H1 (cell line): ENCODE measurements at regions not wholly inside any gene's neighbourhood (a gene's known extent, or its start where the extent isn't known, plus 50 kb on each side); places are given as distances from the start of the nearest gene placed in this dataset.

ENCODE experiments used
- CTCF ChIA-PET: fragments of 300-600 bp; sonication (Branson Sonifier 250); formaldehyde crosslinking; loops from one replicate; lab custom pipeline; 2021; ENCODE audit not compliant: partially characterized antibody; lab: Charles Lee
- POLR2A ChIA-PET: fragments of 300-600 bp; sonication (Branson Sonifier 250); formaldehyde crosslinking; loops from one replicate; lab custom pipeline; 2021; ENCODE audit warnings: inconsistent platforms; ENCODE audit not compliant: partially characterized antibody; lab: Charles Lee
- DNase-seq, 2 experiments: peaks; one replicate each; pipeline versions ENCODE4 v3.0.0 to v3.0.0-alpha.2; 2010 to 2022; ENCODE audit warnings: low spot score in 2 of 2, low read depth in 1 of 2, mixed read lengths in 1 of 2
- FAIRE-seq: peaks from 2 replicates; lab custom pipeline; 2011; peaks lifted over from hg19 to GRCh38; lab: Jason Lieb, UNC
- H2AFZ ChIP-seq: 2 replicates; pipeline ENCODE4 v1.8.1; 2012; ENCODE audit warnings: low read length, inconsistent platforms
- H2AK5ac ChIP-seq: 2 replicates; pipeline ENCODE4 v1.6.1; 2013; ENCODE audit warnings: low read depth, low read length
- H2BK120ac ChIP-seq: replicated peaks from 2 replicates; pipeline ENCODE3; 2013; ENCODE audit warnings: low read depth, low read length, inconsistent platforms
- H2BK12ac ChIP-seq: 2 replicates; pipeline ENCODE4 v1.6.1; 2013; ENCODE audit warnings: low read depth, low read length
- H2BK15ac ChIP-seq: 2 replicates; pipeline ENCODE4 v1.6.1; 2013; ENCODE audit warnings: low read length
- H2BK20ac ChIP-seq: 2 replicates; pipeline ENCODE4 v1.6.1; 2013; ENCODE audit warnings: low read length
- H2BK5ac ChIP-seq: 2 replicates; pipeline ENCODE4 v1.6.1; 2013; ENCODE audit warnings: low read depth, low read length
- H3K14ac ChIP-seq: 2 replicates; pipeline ENCODE4 v1.6.1; 2013; ENCODE audit warnings: inconsistent platforms; ENCODE audit not compliant: insufficient read length
- H3K18ac ChIP-seq: 2 replicates; pipeline ENCODE4 v1.6.1; 2013; ENCODE audit warnings: low read length; ENCODE audit errors: extremely low read depth
- H3K23ac ChIP-seq: 2 replicates; pipeline ENCODE4 v1.6.1; 2013; ENCODE audit warnings: inconsistent platforms; ENCODE audit not compliant: insufficient read length
- H3K23me2 ChIP-seq: 2 replicates; pipeline ENCODE4 v1.6.1; 2013; ENCODE audit warnings: low read depth, low read length
- H3K27ac ChIP-seq: 2 replicates; pipeline ENCODE4 v1.6.1; 2011; ENCODE audit warnings: low read depth, low read length, inconsistent platforms
- H3K27me3 ChIP-seq, 4 experiments: replicated peaks in 1 of 4; 1 replicate in 1 of 4; 2 replicates in 3 of 4; pipeline versions ENCODE4 v1.6.1 to v1.8.1; 2011 to 2013; ENCODE audit warnings: low read length in 3 of 4, mild to moderate bottlenecking in 3 of 4, inconsistent platforms in 2 of 4, mixed read lengths in 2 of 4, moderate library complexity in 1 of 4; ENCODE audit not compliant: control insufficient read depth in 3 of 4, insufficient read depth in 3 of 4; ENCODE audit errors: extremely low read depth in 1 of 4
- H3K36me3 ChIP-seq, 4 experiments: 2 replicates each; pipeline versions ENCODE4 v1.6.1 to v1.8.1; 2011 to 2013; ENCODE audit warnings: mild to moderate bottlenecking in 4 of 4, low read length in 3 of 4, moderate library complexity in 2 of 4, control low read depth in 1 of 4, inconsistent platforms in 1 of 4; ENCODE audit not compliant: insufficient read depth in 4 of 4, control insufficient read depth in 2 of 4
- H3K4ac ChIP-seq: replicated peaks from 2 replicates; pipeline ENCODE3; 2013; ENCODE audit warnings: low read length, low read depth, mixed read lengths, inconsistent platforms; ENCODE audit not compliant: insufficient read length
- H3K4me1 ChIP-seq, 4 experiments: replicated peaks in 1 of 4; 1 replicate in 1 of 4; 2 replicates in 3 of 4; pipeline versions ENCODE4 v1.6.1 to v1.8.1; 2011 to 2013; ENCODE audit warnings: low read length in 3 of 4, inconsistent platforms in 2 of 4, mixed read lengths in 1 of 4; ENCODE audit not compliant: insufficient read depth in 4 of 4, control insufficient read depth in 3 of 4
- H3K4me2 ChIP-seq, 2 experiments: 2 replicates each; pipeline versions ENCODE4 v1.6.1 to v1.8.1; 2011 to 2013; ENCODE audit warnings: low read depth in 2 of 2, low read length in 2 of 2, control low read depth in 1 of 2, inconsistent platforms in 1 of 2, mild to moderate bottlenecking in 1 of 2; ENCODE audit not compliant: insufficient read depth in 1 of 2
- H3K4me3 ChIP-seq, 4 experiments: fragments of 200-600, 300-600 bp in 1 of 4; sonication (generic), shearing (Covaris generic), sonication (Bioruptor Twin) in 1 of 4; 2 replicates each; pipeline versions ENCODE4 v1.5.1 to v1.8.1; 2011 to 2016; ENCODE audit warnings: low read length in 4 of 4, low read depth in 3 of 4, control low read depth in 2 of 4, inconsistent platforms in 2 of 4, mild to moderate bottlenecking in 2 of 4, mixed read lengths in 1 of 4, moderate library complexity in 1 of 4; ENCODE audit not compliant: insufficient read depth in 2 of 4; ENCODE audit errors: extremely low read depth in 1 of 4
- H3K56ac ChIP-seq: replicated peaks from 2 replicates; pipeline ENCODE3; 2013; ENCODE audit warnings: low read depth, mild to moderate bottlenecking, mixed read lengths, low read length, inconsistent platforms; ENCODE audit not compliant: insufficient read length
- H3K79me1 ChIP-seq: 2 replicates; pipeline ENCODE4 v1.6.1; 2013; ENCODE audit warnings: low read depth, low read length, control low read depth
- H3K79me2 ChIP-seq, 2 experiments: 2 replicates each; pipeline versions ENCODE4 v1.6.1 to v1.8.1; 2012 to 2013; ENCODE audit warnings: low read length in 2 of 2, mild to moderate bottlenecking in 2 of 2, inconsistent platforms in 1 of 2; ENCODE audit not compliant: insufficient read depth in 2 of 2, control insufficient read depth in 1 of 2
- H3K9ac ChIP-seq, 4 experiments: replicated peaks in 1 of 4; 1 replicate in 1 of 4; 2 replicates in 3 of 4; pipeline versions ENCODE4 v1.6.1 to v1.8.1; 2011 to 2013; ENCODE audit warnings: low read depth in 3 of 4, low read length in 3 of 4, control low read depth in 2 of 4, mild to moderate bottlenecking in 2 of 4, moderate library complexity in 2 of 4, inconsistent platforms in 1 of 4; ENCODE audit errors: extremely low read depth in 1 of 4
- H3K9me3 ChIP-seq, 2 experiments: 2 replicates each; pipeline versions ENCODE4 v1.6.1 to v1.8.1; 2012 to 2013; ENCODE audit warnings: mild to moderate bottlenecking in 2 of 2, moderate library complexity in 2 of 2, control low read depth in 1 of 2, inconsistent platforms in 1 of 2, low read depth in 1 of 2, low read length in 1 of 2, mixed read lengths in 1 of 2; ENCODE audit not compliant: insufficient read depth in 2 of 2
- H4K20me1 ChIP-seq, 2 experiments: replicated peaks in 1 of 2; 2 replicates each; pipeline versions ENCODE3 to v1.8.1; 2011 to 2013; ENCODE audit warnings: inconsistent platforms in 2 of 2, low read length in 2 of 2, mild to moderate bottlenecking in 1 of 2; ENCODE audit not compliant: insufficient read depth in 2 of 2, control insufficient read depth in 1 of 2
- H4K5ac ChIP-seq: 2 replicates; pipeline ENCODE4 v1.6.1; 2013; ENCODE audit warnings: low read length, low read depth, mixed read lengths, inconsistent platforms; ENCODE audit not compliant: insufficient read length
- H4K8ac ChIP-seq: 2 replicates; pipeline ENCODE4 v1.8.0; 2013; ENCODE audit warnings: mild to moderate bottlenecking, moderate library complexity, low read length, inconsistent platforms; ENCODE audit not compliant: insufficient read depth; ENCODE audit errors: extremely low read depth
- H4K91ac ChIP-seq: replicated peaks from 2 replicates; pipeline ENCODE3; 2013; ENCODE audit warnings: low read length, mixed read lengths, inconsistent platforms; ENCODE audit not compliant: insufficient read length
- CHD1 ChIP-seq: IDR thresholded peaks from 2 replicates; pipeline ENCODE4 v1.6.1; 2012; ENCODE audit warnings: low read depth, low read length, improper control_type of control experiment
- EGR1 ChIP-seq: IDR thresholded peaks from 2 replicates; pipeline ENCODE4 v1.6.1; 2011; ENCODE audit warnings: low read depth, low read length, borderline replicate concordance
- GTF2F1 ChIP-seq: IDR thresholded peaks from 2 replicates; pipeline ENCODE4 v1.6.1; 2012; ENCODE audit warnings: low read depth, low read length, improper control_type of control experiment, borderline replicate concordance
- JUN ChIP-seq: IDR thresholded peaks from 2 replicates; pipeline ENCODE4 v1.6.1; 2011; ENCODE audit warnings: low read depth, mild to moderate bottlenecking, improper control_type of control experiment, low read length
- JUND ChIP-seq: IDR thresholded peaks from 2 replicates; pipeline ENCODE4 v1.6.1; 2011; ENCODE audit warnings: mild to moderate bottlenecking, improper control_type of control experiment, low read length
- KDM1A ChIP-seq: fragments of 200-600, 300-600 bp; sonication (generic); IDR thresholded peaks from 2 replicates; pipeline ENCODE4 v1.7.1; 2016; ENCODE audit warnings: mild to moderate bottlenecking, low read length, borderline replicate concordance
- KDM4A ChIP-seq: IDR thresholded peaks from one replicate; pipeline ENCODE4 v1.7.1; 2012; ENCODE audit warnings: low read depth, mild to moderate bottlenecking, moderate library complexity, low read length, inconsistent platforms; ENCODE audit not compliant: severe bottlenecking
- NANOG ChIP-seq: IDR thresholded peaks from 2 replicates; pipeline ENCODE4 v1.6.1; 2011; ENCODE audit warnings: low read length, low read depth, mild to moderate bottlenecking, inconsistent platforms; ENCODE audit not compliant: insufficient read depth, poor library complexity, severe bottlenecking
- NRF1 ChIP-seq: IDR thresholded peaks from 2 replicates; pipeline ENCODE4 v1.6.1; 2011; ENCODE audit warnings: mild to moderate bottlenecking, low read depth, low read length, improper control_type of control experiment
- POLR2A ChIP-seq, 2 experiments: IDR thresholded peaks; 1 replicate in 1 of 2; 2 replicates in 1 of 2; pipeline ENCODE4 v1.6.1; 2011; ENCODE audit warnings: low read depth in 2 of 2, low read length in 2 of 2, mild to moderate bottlenecking in 2 of 2; ENCODE audit errors: control extremely low read depth in 1 of 2
- RFX5 ChIP-seq: IDR thresholded peaks from 2 replicates; pipeline ENCODE4 v1.6.1; 2011; ENCODE audit warnings: low read depth, low read length, improper control_type of control experiment, borderline replicate concordance
- SP2 ChIP-seq: IDR thresholded peaks from 2 replicates; pipeline ENCODE4 v1.6.1; 2012; ENCODE audit warnings: mild to moderate bottlenecking, low read length, inconsistent platforms
- SRF ChIP-seq: IDR thresholded peaks from 2 replicates; pipeline ENCODE4 v1.6.1; 2011; ENCODE audit warnings: mild to moderate bottlenecking, low read depth, low read length, moderate library complexity
- YY1 ChIP-seq: IDR thresholded peaks from 2 replicates; pipeline ENCODE4 v1.6.1; 2011; ENCODE audit warnings: low read depth, mild to moderate bottlenecking, low read length
- WGBS, 2 experiments: shearing (Covaris generic) in 1 of 2; methylation state at CpG; one replicate each; pipeline versions ENCODE4 v1.1.6 to v1.1.7; 2013 to 2015; ENCODE audit warnings: low lambda C conversion rate in 2 of 2, mixed read lengths in 2 of 2, inconsistent platforms in 1 of 2, low coverage in 1 of 2, missing lambda C conversion rate in 1 of 2; ENCODE audit not compliant: insufficient replicate concordance in 2 of 2, insufficient coverage in 1 of 2, insufficient read length in 1 of 2; ENCODE audit errors: extremely low coverage in 1 of 2, missing lambda C conversion rate in 1 of 2; 5-methylcytosine and 5-hydroxymethylcytosine counted together
- TF ChIP-seq, protein P1 (sequence below): IDR thresholded peaks from 2 replicates; pipeline ENCODE4 v1.6.1; 2012; ENCODE audit warnings: inconsistent platforms

DNA sequence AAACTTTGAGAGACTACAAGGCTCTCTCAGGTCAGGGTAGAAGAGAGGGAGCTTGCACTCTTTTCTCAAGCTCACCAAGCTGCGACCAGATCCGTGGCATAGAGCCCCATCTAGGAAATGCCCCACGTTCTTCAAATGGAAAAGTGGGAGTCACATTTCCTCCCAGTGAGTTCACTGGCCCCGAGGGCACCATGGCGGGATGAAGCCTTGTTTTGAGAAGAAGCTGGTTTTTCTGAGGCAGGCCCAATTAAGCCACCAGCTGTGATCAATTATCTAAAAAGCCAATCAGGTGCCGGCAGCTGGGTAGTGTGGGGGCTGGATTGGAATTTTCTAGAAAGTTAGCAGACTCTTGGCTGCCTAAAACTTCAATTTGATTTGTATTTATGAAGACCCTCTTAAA lies 101.4 kb downstream of the ZNF365 start:
- ChIA-PET POLR2A (no interaction called here), CTCF (interaction anchor here (1.3 kb wide), 1 partner anchor 13 kb away, joined by 3 read pairs; no protein-coding TSS in a partner anchor)
- no peak overlapping the region for H2BK20ac ChIP-seq
- DNase-seq (no peak), FAIRE-seq (no peak)
- no peaks in the 10 kb centered on the region for H4K20me1 ChIP-seq
- no peaks in the 10 kb centered on the region for H3K79me1 ChIP-seq
- no peak overlapping the region for H2AFZ ChIP-seq
- no peak overlapping the region for H3K18ac ChIP-seq
- no peaks in the 10 kb centered on the region for H3K36me3 ChIP-seq
- no peak overlapping the region for H3K4ac ChIP-seq
- no peak overlapping the region for H4K91ac ChIP-seq
- no peak overlapping the region for H3K9ac ChIP-seq
- H2BK5ac ChIP-seq, result no peak overlapping the region
- no peaks in the 10 kb centered on the region for H3K9me3 ChIP-seq
- no peak overlapping the region for H4K8ac ChIP-seq
- H2BK120ac ChIP-seq, result no peak overlapping the region
- H3K4me1 ChIP-seq, result no peaks in the 10 kb centered on the region
- no peaks in the 10 kb centered on the region for H3K27me3 ChIP-seq
- no peak overlapping the region for H3K56ac ChIP-seq
- no peaks in the 10 kb centered on the region for H3K23me2 ChIP-seq
- no peak overlapping the region for H3K14ac ChIP-seq
- H2BK12ac ChIP-seq, result no peak overlapping the region
- no peak overlapping the region for H3K27ac ChIP-seq
- no peaks in the 10 kb centered on the region for H3K79me2 ChIP-seq
- no peak overlapping the region for H4K5ac ChIP-seq
- no peak overlapping the region for H3K4me2 ChIP-seq
- H3K23ac ChIP-seq, result no peak overlapping the region
- no peak overlapping the region for H2BK15ac ChIP-seq
- WGBS, 2 experiments, result 72% methylated on average over 6 of the region's 6 CpGs; no CpG with 5 or more reads in 1 of the 2 experiments
- no peak overlapping the region for H3K4me3 ChIP-seq
- H2AK5ac ChIP-seq, result no peak overlapping the region
- TF ChIP-seq KDM4A (no peak), CHD1 (no peak), SP2 (no peak), SRF (no peak), YY1 (no peak), KDM1A (no peak), NRF1 (no peak), JUND (no peak), RFX5 (no peak), NANOG (no peak), EGR1 (no peak), POLR2A (IDR thresholded peaks at IDR 0.05; ENCODE audit: control extremely low read depth in 1 of 2, low read depth in 2 of 2, low read length in 2 of 2) (no peak), GTF2F1 (no peak), JUN (no peak)
- TF ChIP-seq, protein P1, sequence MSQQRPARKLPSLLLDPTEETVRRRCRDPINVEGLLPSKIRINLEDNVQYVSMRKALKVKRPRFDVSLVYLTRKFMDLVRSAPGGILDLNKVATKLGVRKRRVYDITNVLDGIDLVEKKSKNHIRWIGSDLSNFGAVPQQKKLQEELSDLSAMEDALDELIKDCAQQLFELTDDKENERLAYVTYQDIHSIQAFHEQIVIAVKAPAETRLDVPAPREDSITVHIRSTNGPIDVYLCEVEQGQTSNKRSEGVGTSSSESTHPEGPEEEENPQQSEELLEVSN, result no peak
